ENCODE measurements at regions not wholly inside any gene's neighbourhood (a gene's known extent, or its start where the extent isn't known, plus 50 kb on each side); places are given as distances from the start of the nearest gene placed in this dataset.
"Not testable (repeated sequence)": the region's sequence is repeated elsewhere in the genome, so short reads cannot be mapped to it uniquely, and the experiment has no call there.

DNA sequence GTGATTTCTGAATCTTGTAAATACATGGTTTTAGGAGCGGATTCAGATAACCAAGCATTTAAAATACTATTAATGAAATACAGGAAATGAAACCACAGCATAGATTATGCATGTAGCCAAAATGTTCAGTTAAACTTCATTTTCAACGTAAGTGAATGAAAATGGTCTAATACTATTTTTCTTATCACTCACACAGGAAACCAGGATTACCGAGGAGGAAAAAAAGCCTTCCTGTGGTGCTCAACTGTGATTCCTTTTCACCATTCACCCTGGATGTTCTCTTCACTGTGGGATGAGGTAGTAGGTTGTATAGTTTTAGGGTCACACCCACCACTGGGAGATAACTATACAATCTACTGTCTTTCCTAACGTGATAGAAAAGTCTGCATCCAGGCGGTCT lies 83.4 kb upstream of the ZNF169 start:
- H3K4me1 ChIP-seq (ENCODE audit: insufficient read depth, low read length) = no peaks in the 10 kb centered on the region
- H3K9ac ChIP-seq (ENCODE audit: low read depth, low read length) = no peak overlapping the region
- peaks cover 18% of the 10 kb centered on the region for H3K36me3 ChIP-seq (ENCODE audit: insufficient read depth, low read length)
- H3K9me3 ChIP-seq (ENCODE audit: control insufficient read depth, insufficient read depth, low read length) = no peaks in the 10 kb centered on the region

DNA sequence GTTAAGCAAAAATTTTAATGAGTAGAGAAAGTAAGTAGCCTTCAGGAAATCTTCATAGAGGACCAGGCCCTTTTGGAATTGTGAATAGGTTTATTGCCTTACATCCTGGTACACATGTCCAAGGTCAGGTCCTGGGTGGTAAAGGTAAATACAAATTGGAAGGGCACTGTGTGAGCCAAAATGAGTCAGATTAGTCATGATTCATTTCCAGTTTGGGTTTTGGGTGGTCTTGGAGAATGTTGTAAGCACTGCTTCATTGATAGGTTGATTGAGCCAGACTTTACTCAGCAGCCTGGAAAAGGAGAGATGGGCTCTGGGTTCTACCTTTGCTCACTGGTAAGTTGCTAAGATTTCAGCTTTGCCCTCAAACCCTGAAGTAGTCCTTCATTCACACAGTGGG lies 82.5 kb upstream of the ZNF169 start:
- Histone ChIP-seq H3K9me3 (ENCODE audit: control insufficient read depth, insufficient read depth, low read length) (no peaks in the 10 kb centered on the region), H3K36me3 (ENCODE audit: insufficient read depth, low read length) (peaks cover 18% of the 10 kb centered on the region), H3K4me1 (ENCODE audit: insufficient read depth, low read length) (no peaks in the 10 kb centered on the region), H3K9ac (ENCODE audit: low read depth, low read length) (no peak overlapping the region)

DNA sequence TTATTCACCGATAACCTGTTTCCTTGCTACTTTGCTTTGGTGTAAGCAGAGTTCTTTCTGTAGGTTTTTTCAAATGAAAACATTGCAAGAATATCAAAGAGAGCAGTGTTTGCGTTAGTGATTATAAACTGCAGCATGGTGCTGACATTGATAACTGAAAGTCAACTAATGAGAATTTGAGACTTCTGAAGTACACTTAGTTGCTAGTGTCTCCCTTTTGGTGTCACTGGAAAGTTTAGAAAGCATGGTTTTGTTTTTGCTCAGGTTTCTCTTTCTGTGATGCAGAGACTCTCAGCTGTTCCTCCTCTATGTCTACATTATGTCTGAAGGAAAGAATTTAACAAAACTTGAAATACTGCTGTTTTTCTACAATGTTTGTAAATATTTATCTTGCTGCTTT lies 80.2 kb upstream of the ZNF169 start:
- H3K36me3 ChIP-seq (ENCODE audit: insufficient read depth, low read length) = peaks cover 12% of the 10 kb centered on the region
- no peak overlapping the region for H3K9ac ChIP-seq (ENCODE audit: low read depth, low read length)

DNA sequence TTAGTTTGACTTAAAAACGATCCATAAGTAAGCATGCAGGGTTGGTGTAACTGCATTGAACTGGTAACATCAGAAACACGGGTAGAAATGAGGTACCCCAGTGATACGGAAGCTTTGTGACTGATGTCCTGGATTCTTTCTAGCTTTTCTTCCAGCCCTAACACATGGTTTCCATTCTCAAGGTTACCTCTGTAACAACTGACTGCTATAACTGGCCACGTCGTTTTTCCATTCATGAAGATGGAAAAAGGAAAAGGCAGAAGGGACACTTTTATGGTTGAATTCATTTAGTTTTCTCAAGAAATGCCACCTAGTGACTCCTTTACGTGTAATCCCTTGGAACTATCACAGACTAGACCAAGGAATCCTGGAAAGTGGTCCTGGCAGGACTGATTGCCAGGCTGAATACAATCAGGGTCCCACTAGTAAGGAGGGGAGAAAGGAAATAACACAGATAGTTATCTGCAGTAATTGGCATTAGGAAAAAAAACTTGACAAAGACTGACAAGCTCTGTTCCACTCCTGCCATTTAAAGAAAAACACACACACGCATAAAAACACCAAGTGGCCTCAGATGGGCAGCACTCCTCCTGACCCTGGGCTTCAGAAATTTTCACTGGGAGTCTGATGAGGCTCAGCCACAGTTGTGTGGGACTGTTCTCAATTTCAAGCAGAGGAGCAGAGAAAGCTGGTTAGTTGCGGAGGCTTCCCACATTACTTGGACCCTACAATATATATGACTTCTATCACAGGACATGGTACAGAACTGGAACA lies 77.5 kb upstream of the ZNF169 start:
- Histone ChIP-seq H3K4me1 (ENCODE audit: insufficient read depth, low read length) (no peaks in the 10 kb centered on the region), H3K36me3 (ENCODE audit: insufficient read depth, low read length) (peaks cover 7% of the 10 kb centered on the region), H3K9ac (ENCODE audit: low read depth, low read length) (no peak overlapping the region), H3K9me3 (ENCODE audit: control insufficient read depth, insufficient read depth, low read length) (no peaks in the 10 kb centered on the region)

More for the DNA sequence above, 80.2 kb upstream of the ZNF169 start:
- Histone ChIP-seq H3K4me1 (ENCODE audit: insufficient read depth, low read length) (no peaks in the 10 kb centered on the region), H3K9me3 (ENCODE audit: control insufficient read depth, insufficient read depth, low read length) (no peaks in the 10 kb centered on the region)

DNA sequence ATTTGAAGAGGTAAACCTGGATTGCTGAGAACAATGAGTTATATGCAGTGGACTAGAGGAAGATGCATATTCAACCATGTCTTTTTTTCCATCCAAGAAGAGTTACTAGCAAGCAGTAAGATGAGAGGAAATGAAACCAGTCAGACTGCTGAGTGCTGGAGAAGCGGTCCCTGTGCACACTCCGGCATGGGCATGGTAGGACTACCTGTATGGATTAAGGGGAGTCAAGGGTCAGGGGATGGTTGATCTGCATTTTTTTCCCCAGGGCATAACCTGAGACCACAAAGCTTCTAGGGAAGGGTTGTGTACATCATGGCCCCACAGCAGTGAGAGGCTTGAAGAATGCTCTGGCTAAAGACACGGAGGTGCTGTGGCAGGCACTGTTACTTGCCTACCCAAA lies 76.6 kb upstream of the ZNF169 start:
- peaks cover 3% of the 10 kb centered on the region for H3K36me3 ChIP-seq (ENCODE audit: insufficient read depth, low read length)
- H3K9me3 ChIP-seq (ENCODE audit: control insufficient read depth, insufficient read depth, low read length) = no peaks in the 10 kb centered on the region
- no peak overlapping the region for H3K9ac ChIP-seq (ENCODE audit: low read depth, low read length)
- no peaks in the 10 kb centered on the region for H3K4me1 ChIP-seq (ENCODE audit: insufficient read depth, low read length)

DNA sequence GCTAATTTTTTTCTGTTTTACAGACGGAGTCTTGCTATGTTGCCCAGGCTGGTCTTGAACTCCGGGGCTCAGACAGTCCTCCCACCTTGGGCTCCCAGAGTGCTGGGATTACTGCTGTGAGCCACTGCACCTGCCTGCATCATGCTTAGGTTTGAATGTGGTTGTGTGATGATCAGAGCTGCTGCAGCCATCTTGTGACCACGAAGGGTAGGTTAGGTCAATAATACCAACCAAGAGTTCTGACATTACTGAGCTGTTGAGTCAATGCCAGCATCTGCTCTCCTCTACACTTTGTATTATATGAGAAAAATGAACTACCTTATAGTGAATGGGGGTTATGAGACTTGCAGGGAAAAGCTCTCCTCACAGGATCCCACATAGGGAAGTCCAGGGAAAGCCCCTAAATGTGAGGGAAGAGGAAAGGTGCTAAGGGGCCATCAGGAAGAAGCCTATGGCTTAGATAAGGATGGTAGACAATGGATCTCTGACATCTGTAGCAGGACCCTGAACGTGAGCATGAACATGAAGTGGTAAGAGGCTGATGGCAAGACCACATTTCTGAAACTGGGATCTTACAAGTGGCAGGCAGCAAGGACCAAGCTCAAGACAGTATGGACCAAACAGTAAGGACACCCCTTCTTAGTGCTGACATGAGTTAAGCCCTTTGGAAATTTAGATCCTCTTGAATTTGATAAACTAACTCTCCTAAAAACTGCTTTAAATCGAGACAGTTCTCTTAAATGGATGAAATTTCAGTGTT lies 75.7 kb upstream of the ZNF169 start:
- Histone ChIP-seq H3K9me3 (ENCODE audit: control insufficient read depth, insufficient read depth, low read length) (no peaks in the 10 kb centered on the region), H3K36me3 (ENCODE audit: insufficient read depth, low read length) (peaks cover 3% of the 10 kb centered on the region), H3K9ac (ENCODE audit: low read depth, low read length) (no peak overlapping the region), H3K4me1 (ENCODE audit: insufficient read depth, low read length) (no peaks in the 10 kb centered on the region)

DNA sequence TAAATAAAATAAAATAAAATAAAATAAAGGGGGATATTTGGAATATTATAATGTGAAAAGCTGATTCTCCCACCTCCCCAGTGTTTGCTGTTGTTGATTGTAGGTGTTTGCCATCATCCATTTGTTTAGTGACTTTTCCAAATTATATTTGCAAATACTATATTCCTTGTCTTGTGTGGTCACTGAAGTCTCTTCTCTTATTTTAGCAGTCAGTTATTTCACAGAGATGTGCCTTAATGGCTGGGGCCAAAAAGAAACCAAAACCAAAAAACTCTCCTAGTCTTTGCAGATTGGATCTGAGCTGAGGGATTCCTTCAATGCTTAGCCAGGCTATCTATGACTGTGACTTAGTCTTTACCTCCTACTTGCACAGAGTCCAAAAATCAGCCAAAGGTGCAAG lies 70.9 kb upstream of the ZNF169 start:
- no peak overlapping the region for H3K9ac ChIP-seq (ENCODE audit: low read depth, low read length)
- no peaks in the 10 kb centered on the region for H3K36me3 ChIP-seq (ENCODE audit: insufficient read depth, low read length)
- H3K9me3 ChIP-seq (ENCODE audit: control insufficient read depth, insufficient read depth, low read length) = no peaks in the 10 kb centered on the region
- H3K4me1 ChIP-seq (ENCODE audit: insufficient read depth, low read length) = no peaks in the 10 kb centered on the region

DNA sequence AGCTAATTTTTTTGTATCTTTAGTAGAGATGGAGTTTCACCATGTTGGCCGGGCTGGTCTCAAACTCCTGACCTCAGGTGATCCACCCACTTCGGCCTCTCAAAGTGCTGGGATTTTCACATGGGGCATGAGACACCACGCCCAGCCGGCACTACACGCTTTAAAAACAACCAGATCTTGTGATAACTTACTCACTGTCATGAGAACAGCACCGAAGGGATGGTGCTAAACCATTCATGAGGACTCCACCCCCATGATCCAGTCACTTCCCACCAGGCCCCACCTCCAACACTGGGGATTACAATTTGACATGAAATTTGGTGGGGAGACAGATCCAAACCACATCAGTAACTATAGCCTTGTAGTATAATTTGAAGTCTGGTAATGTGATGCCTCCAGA lies 67.4 kb upstream of the ZNF169 start:
- H3K4me1 ChIP-seq (ENCODE audit: insufficient read depth, low read length); H3K36me3 ChIP-seq (ENCODE audit: insufficient read depth, low read length); H3K9ac ChIP-seq (ENCODE audit: low read depth, low read length); H3K9me3 ChIP-seq (ENCODE audit: control insufficient read depth, insufficient read depth, low read length): not testable (repeated sequence)

DNA sequence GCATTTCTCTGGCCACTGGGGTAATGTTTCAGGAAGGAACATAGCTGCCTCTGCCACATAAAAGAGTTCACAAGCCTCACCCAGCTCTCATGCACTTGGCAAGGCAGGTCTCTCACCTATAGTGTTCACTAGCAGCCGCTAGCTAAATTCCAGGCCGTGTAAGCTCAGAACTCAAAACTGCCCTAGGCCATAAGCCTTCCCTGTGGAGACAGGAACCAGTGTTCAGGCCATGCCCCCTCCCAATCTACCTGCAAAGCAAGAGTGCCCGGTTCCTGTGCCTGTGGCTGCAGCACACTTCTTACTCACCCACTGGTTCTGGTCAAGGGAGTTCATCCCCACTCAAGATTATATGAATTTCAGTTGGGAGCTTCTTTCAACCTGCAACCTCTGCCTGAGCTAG lies 60.7 kb upstream of the ZNF169 start:
- Histone ChIP-seq H3K9ac (ENCODE audit: low read depth, low read length) (no peak overlapping the region), H3K4me1 (ENCODE audit: insufficient read depth, low read length) (no peaks in the 10 kb centered on the region), H3K36me3 (ENCODE audit: insufficient read depth, low read length) (peaks cover 4% of the 10 kb centered on the region; the same call in 1 of the 2 replicates), H3K9me3 (ENCODE audit: control insufficient read depth, insufficient read depth, low read length) (no peaks in the 10 kb centered on the region)

DNA sequence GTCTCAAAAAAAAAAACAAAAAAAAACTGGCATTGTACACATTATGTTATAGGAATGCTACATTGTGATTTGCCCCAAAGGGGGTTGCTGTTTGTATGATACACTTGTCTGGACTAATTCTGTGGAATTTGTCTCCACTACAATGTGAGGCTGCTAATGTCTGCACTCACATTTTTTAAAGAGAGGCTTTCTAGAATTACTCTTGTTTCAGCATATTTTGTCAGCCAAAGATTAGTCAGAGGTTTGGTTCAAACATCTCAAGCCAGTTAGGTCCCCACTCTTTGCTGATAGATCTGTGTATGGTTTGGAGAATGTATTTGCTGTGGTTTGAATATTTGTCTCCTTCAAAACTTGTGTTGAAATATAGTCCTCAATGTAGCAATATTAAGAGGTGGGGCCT lies 59.3 kb upstream of the ZNF169 start:
- Histone ChIP-seq H3K9ac (ENCODE audit: low read depth, low read length) (no peak overlapping the region), H3K4me1 (ENCODE audit: insufficient read depth, low read length) (no peaks in the 10 kb centered on the region), H3K9me3 (ENCODE audit: control insufficient read depth, insufficient read depth, low read length) (no peaks in the 10 kb centered on the region), H3K36me3 (ENCODE audit: insufficient read depth, low read length) (peaks cover 4% of the 10 kb centered on the region; the same call in 1 of the 2 replicates)

DNA sequence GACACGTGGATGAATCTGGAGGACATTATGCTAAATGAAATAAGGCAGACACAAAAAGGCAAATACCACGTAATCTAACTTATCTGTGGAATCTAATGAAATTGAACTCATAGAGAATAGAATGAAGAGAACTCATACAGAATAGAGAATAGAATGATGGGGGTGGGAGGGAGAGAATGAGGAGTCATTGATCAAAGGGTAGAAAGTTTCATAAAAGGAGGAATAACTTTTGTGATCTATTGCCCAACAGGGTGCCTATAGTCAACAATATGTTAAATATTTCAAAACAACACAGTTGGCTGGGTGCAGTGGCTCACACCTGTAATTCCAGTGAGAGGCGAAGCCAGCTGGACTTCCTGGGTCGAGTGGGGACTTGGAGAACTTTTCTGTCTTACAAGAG lies 54.9 kb upstream of the ZNF169 start:
- H3K9me3 ChIP-seq (ENCODE audit: control insufficient read depth, insufficient read depth, low read length) = no peaks in the 10 kb centered on the region

DNA sequence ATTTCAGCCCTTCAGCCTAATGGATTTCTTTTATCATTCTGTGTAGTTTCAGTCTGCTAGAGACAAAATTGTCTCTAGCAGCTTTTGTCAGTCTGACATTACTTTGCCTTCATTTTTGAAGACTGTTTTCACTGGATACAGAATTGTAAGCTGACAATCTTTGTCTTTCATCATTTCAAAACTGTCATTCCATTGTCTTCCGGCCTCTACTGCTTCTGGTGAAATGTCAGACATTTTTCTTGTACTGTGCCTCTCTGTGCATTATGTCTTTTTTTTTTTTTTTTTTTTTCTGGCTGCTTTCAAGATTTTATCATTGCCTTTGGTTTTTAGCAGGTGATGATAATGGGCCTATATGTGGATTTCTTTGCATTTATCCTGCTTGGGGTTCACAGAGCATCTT lies 51.3 kb upstream of the ZNF169 start:
- Histone ChIP-seq H3K9ac (ENCODE audit: low read depth, low read length) (no peak overlapping the region), H3K36me3 (ENCODE audit: insufficient read depth, low read length) (no peaks in the 10 kb centered on the region), H3K4me1 (ENCODE audit: insufficient read depth, low read length) (peaks cover 7% of the 10 kb centered on the region), H3K9me3 (ENCODE audit: control insufficient read depth, insufficient read depth, low read length) (no peaks in the 10 kb centered on the region)

More for the DNA sequence above, 54.9 kb upstream of the ZNF169 start:
- Histone ChIP-seq H3K4me1 (ENCODE audit: insufficient read depth, low read length) (no peaks in the 10 kb centered on the region), H3K9ac (ENCODE audit: low read depth, low read length) (no peak overlapping the region), H3K36me3 (ENCODE audit: insufficient read depth, low read length) (no peaks in the 10 kb centered on the region)
